H1 (cell line): ENCODE measurements at regions not wholly inside any gene's neighbourhood (a gene's known extent, or its start where the extent isn't known, plus 50 kb on each side); places are given as distances from the start of the nearest gene placed in this dataset.
A peak's percentile ranks its signal among the peaks of the same experiment; 100 is the strongest.

ENCODE experiments used
- CTCF ChIA-PET: fragments of 300-600 bp; sonication (Branson Sonifier 250); formaldehyde crosslinking; loops from one replicate; lab custom pipeline; 2021; ENCODE audit not compliant: partially characterized antibody; lab: Charles Lee
- POLR2A ChIA-PET: fragments of 300-600 bp; sonication (Branson Sonifier 250); formaldehyde crosslinking; loops from one replicate; lab custom pipeline; 2021; ENCODE audit warnings: inconsistent platforms; ENCODE audit not compliant: partially characterized antibody; lab: Charles Lee
- DNase-seq, 2 experiments: peaks; one replicate each; pipeline versions ENCODE4 v3.0.0 to v3.0.0-alpha.2; 2010 to 2022; ENCODE audit warnings: low spot score in 2 of 2, low read depth in 1 of 2, mixed read lengths in 1 of 2
- FAIRE-seq: peaks from 2 replicates; lab custom pipeline; 2011; peaks lifted over from hg19 to GRCh38; lab: Jason Lieb, UNC
- H2AFZ ChIP-seq: 2 replicates; pipeline ENCODE4 v1.8.1; 2012; ENCODE audit warnings: low read length, inconsistent platforms
- H2AK5ac ChIP-seq: 2 replicates; pipeline ENCODE4 v1.6.1; 2013; ENCODE audit warnings: low read depth, low read length
- H2BK120ac ChIP-seq: replicated peaks from 2 replicates; pipeline ENCODE3; 2013; ENCODE audit warnings: low read depth, low read length, inconsistent platforms
- H2BK12ac ChIP-seq: 2 replicates; pipeline ENCODE4 v1.6.1; 2013; ENCODE audit warnings: low read depth, low read length
- H2BK15ac ChIP-seq: 2 replicates; pipeline ENCODE4 v1.6.1; 2013; ENCODE audit warnings: low read length
- H2BK20ac ChIP-seq: 2 replicates; pipeline ENCODE4 v1.6.1; 2013; ENCODE audit warnings: low read length
- H2BK5ac ChIP-seq: 2 replicates; pipeline ENCODE4 v1.6.1; 2013; ENCODE audit warnings: low read depth, low read length
- H3K14ac ChIP-seq: 2 replicates; pipeline ENCODE4 v1.6.1; 2013; ENCODE audit warnings: inconsistent platforms; ENCODE audit not compliant: insufficient read length
- H3K18ac ChIP-seq: 2 replicates; pipeline ENCODE4 v1.6.1; 2013; ENCODE audit warnings: low read length; ENCODE audit errors: extremely low read depth
- H3K23ac ChIP-seq: 2 replicates; pipeline ENCODE4 v1.6.1; 2013; ENCODE audit warnings: inconsistent platforms; ENCODE audit not compliant: insufficient read length
- H3K23me2 ChIP-seq: 2 replicates; pipeline ENCODE4 v1.6.1; 2013; ENCODE audit warnings: low read depth, low read length
- H3K27ac ChIP-seq: 2 replicates; pipeline ENCODE4 v1.6.1; 2011; ENCODE audit warnings: low read depth, low read length, inconsistent platforms
- H3K27me3 ChIP-seq, 4 experiments: replicated peaks in 1 of 4; 1 replicate in 1 of 4; 2 replicates in 3 of 4; pipeline versions ENCODE4 v1.6.1 to v1.8.1; 2011 to 2013; ENCODE audit warnings: low read length in 3 of 4, mild to moderate bottlenecking in 3 of 4, inconsistent platforms in 2 of 4, mixed read lengths in 2 of 4, moderate library complexity in 1 of 4; ENCODE audit not compliant: control insufficient read depth in 3 of 4, insufficient read depth in 3 of 4; ENCODE audit errors: extremely low read depth in 1 of 4
- H3K36me3 ChIP-seq, 4 experiments: 2 replicates each; pipeline versions ENCODE4 v1.6.1 to v1.8.1; 2011 to 2013; ENCODE audit warnings: mild to moderate bottlenecking in 4 of 4, low read length in 3 of 4, moderate library complexity in 2 of 4, control low read depth in 1 of 4, inconsistent platforms in 1 of 4; ENCODE audit not compliant: insufficient read depth in 4 of 4, control insufficient read depth in 2 of 4
- H3K4ac ChIP-seq: replicated peaks from 2 replicates; pipeline ENCODE3; 2013; ENCODE audit warnings: low read length, low read depth, mixed read lengths, inconsistent platforms; ENCODE audit not compliant: insufficient read length
- H3K4me1 ChIP-seq, 4 experiments: replicated peaks in 1 of 4; 1 replicate in 1 of 4; 2 replicates in 3 of 4; pipeline versions ENCODE4 v1.6.1 to v1.8.1; 2011 to 2013; ENCODE audit warnings: low read length in 3 of 4, inconsistent platforms in 2 of 4, mixed read lengths in 1 of 4; ENCODE audit not compliant: insufficient read depth in 4 of 4, control insufficient read depth in 3 of 4
- H3K4me2 ChIP-seq, 2 experiments: 2 replicates each; pipeline versions ENCODE4 v1.6.1 to v1.8.1; 2011 to 2013; ENCODE audit warnings: low read depth in 2 of 2, low read length in 2 of 2, control low read depth in 1 of 2, inconsistent platforms in 1 of 2, mild to moderate bottlenecking in 1 of 2; ENCODE audit not compliant: insufficient read depth in 1 of 2
- H3K4me3 ChIP-seq, 4 experiments: fragments of 200-600, 300-600 bp in 1 of 4; sonication (generic), shearing (Covaris generic), sonication (Bioruptor Twin) in 1 of 4; 2 replicates each; pipeline versions ENCODE4 v1.5.1 to v1.8.1; 2011 to 2016; ENCODE audit warnings: low read length in 4 of 4, low read depth in 3 of 4, control low read depth in 2 of 4, inconsistent platforms in 2 of 4, mild to moderate bottlenecking in 2 of 4, mixed read lengths in 1 of 4, moderate library complexity in 1 of 4; ENCODE audit not compliant: insufficient read depth in 2 of 4; ENCODE audit errors: extremely low read depth in 1 of 4
- H3K56ac ChIP-seq: replicated peaks from 2 replicates; pipeline ENCODE3; 2013; ENCODE audit warnings: low read depth, mild to moderate bottlenecking, mixed read lengths, low read length, inconsistent platforms; ENCODE audit not compliant: insufficient read length
- H3K79me1 ChIP-seq: 2 replicates; pipeline ENCODE4 v1.6.1; 2013; ENCODE audit warnings: low read depth, low read length, control low read depth
- H3K79me2 ChIP-seq, 2 experiments: 2 replicates each; pipeline versions ENCODE4 v1.6.1 to v1.8.1; 2012 to 2013; ENCODE audit warnings: low read length in 2 of 2, mild to moderate bottlenecking in 2 of 2, inconsistent platforms in 1 of 2; ENCODE audit not compliant: insufficient read depth in 2 of 2, control insufficient read depth in 1 of 2
- H3K9ac ChIP-seq, 4 experiments: replicated peaks in 1 of 4; 1 replicate in 1 of 4; 2 replicates in 3 of 4; pipeline versions ENCODE4 v1.6.1 to v1.8.1; 2011 to 2013; ENCODE audit warnings: low read depth in 3 of 4, low read length in 3 of 4, control low read depth in 2 of 4, mild to moderate bottlenecking in 2 of 4, moderate library complexity in 2 of 4, inconsistent platforms in 1 of 4; ENCODE audit errors: extremely low read depth in 1 of 4
- H3K9me3 ChIP-seq, 2 experiments: 2 replicates each; pipeline versions ENCODE4 v1.6.1 to v1.8.1; 2012 to 2013; ENCODE audit warnings: mild to moderate bottlenecking in 2 of 2, moderate library complexity in 2 of 2, control low read depth in 1 of 2, inconsistent platforms in 1 of 2, low read depth in 1 of 2, low read length in 1 of 2, mixed read lengths in 1 of 2; ENCODE audit not compliant: insufficient read depth in 2 of 2
- H4K20me1 ChIP-seq, 2 experiments: replicated peaks in 1 of 2; 2 replicates each; pipeline versions ENCODE3 to v1.8.1; 2011 to 2013; ENCODE audit warnings: inconsistent platforms in 2 of 2, low read length in 2 of 2, mild to moderate bottlenecking in 1 of 2; ENCODE audit not compliant: insufficient read depth in 2 of 2, control insufficient read depth in 1 of 2
- H4K5ac ChIP-seq: 2 replicates; pipeline ENCODE4 v1.6.1; 2013; ENCODE audit warnings: low read length, low read depth, mixed read lengths, inconsistent platforms; ENCODE audit not compliant: insufficient read length
- H4K8ac ChIP-seq: 2 replicates; pipeline ENCODE4 v1.8.0; 2013; ENCODE audit warnings: mild to moderate bottlenecking, moderate library complexity, low read length, inconsistent platforms; ENCODE audit not compliant: insufficient read depth; ENCODE audit errors: extremely low read depth
- H4K91ac ChIP-seq: replicated peaks from 2 replicates; pipeline ENCODE3; 2013; ENCODE audit warnings: low read length, mixed read lengths, inconsistent platforms; ENCODE audit not compliant: insufficient read length
- EGR1 ChIP-seq: IDR thresholded peaks from 2 replicates; pipeline ENCODE4 v1.6.1; 2011; ENCODE audit warnings: low read depth, low read length, borderline replicate concordance
- YY1 ChIP-seq: IDR thresholded peaks from 2 replicates; pipeline ENCODE4 v1.6.1; 2011; ENCODE audit warnings: low read depth, mild to moderate bottlenecking, low read length
- WGBS, 2 experiments: shearing (Covaris generic) in 1 of 2; methylation state at CpG; one replicate each; pipeline versions ENCODE4 v1.1.6 to v1.1.7; 2013 to 2015; ENCODE audit warnings: low lambda C conversion rate in 2 of 2, mixed read lengths in 2 of 2, inconsistent platforms in 1 of 2, low coverage in 1 of 2, missing lambda C conversion rate in 1 of 2; ENCODE audit not compliant: insufficient replicate concordance in 2 of 2, insufficient coverage in 1 of 2, insufficient read length in 1 of 2; ENCODE audit errors: extremely low coverage in 1 of 2, missing lambda C conversion rate in 1 of 2; 5-methylcytosine and 5-hydroxymethylcytosine counted together

DNA sequence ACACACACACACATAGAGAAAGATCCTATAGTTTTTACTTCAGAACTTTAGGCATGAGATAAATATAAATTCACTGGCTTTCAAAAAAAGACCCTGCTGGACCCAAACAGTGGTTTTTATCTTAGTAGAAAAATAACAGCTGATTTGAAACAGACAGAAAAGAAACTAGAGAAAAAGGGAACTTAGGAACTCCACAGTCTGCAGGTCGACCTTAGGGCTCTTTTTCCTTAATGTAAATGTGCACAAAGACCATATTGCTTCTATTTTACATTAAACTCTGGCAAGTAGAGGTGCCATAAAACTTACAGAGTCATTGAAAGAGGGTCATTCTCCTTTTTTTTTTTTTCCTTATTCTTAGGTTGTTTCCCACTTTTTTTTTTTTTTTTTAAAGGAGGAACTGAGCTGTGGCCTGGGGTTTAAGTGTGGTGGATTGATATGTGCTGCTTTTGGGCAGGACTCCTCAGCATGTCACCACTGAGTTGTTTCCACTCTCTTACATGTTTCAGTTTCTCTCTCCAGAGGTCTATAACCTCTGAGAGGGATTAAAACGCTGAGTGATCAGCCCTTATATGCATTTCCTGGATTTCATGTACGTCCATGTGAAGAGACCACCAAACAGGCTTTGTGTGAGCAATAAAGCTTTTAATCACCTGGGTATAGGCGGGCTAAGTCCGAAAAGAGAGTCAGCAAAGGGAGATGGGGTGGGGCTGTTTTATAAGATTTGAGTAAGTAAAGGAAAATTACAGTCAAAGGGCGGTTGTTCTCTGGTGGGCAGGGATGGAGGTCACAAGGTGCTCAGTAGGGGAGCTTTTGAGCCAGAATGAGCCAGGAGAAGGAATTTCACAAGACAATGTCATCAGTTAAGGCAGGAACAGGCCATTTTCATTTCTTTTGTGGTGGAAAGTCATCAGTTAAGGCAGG lies 70.8 kb upstream of the PACRGL start:
- no peak overlapping the region for H2BK15ac ChIP-seq
- POLR2A ChIA-PET = interaction anchor here (2.0 kb wide), 1 partner anchor 11 kb away, joined by 9 read pairs; no protein-coding TSS in a partner anchor
- no peak overlapping the region for H4K8ac ChIP-seq
- no peak overlapping the region for H3K4me2 ChIP-seq
- FAIRE-seq (no peak), DNase-seq (no peak)
- H2BK120ac ChIP-seq = peak overlapping the region; percentile 43
- CTCF ChIA-PET = interaction anchor here (0.7 kb wide), 2 partner anchors 55 to 131 kb away, joined by 3 to 5 read pairs; no protein-coding TSS in a partner anchor
- 65% methylated on average over 6 of the region's 6 CpGs; no CpG with 5 or more reads in 1 of the 2 experiments for WGBS, 2 experiments
- H3K27me3 ChIP-seq = no peaks in the 10 kb centered on the region
- no peak overlapping the region for H3K56ac ChIP-seq
- H4K20me1 ChIP-seq = no peaks in the 10 kb centered on the region
- H3K79me1 ChIP-seq = no peaks in the 10 kb centered on the region
- no peak overlapping the region for H3K14ac ChIP-seq
- H2AK5ac ChIP-seq = no peak overlapping the region
- no peaks in the 10 kb centered on the region for H3K79me2 ChIP-seq
- H2BK12ac ChIP-seq = no peak overlapping the region
- no peak overlapping the region for H3K23ac ChIP-seq
- H3K18ac ChIP-seq = no peak overlapping the region
- no peak overlapping the region for H3K9ac ChIP-seq
- no peak overlapping the region for H4K5ac ChIP-seq
- H4K91ac ChIP-seq = no peak overlapping the region
- 0 out of 4 replicates have a peak, but pooled peaks cover 0 to 2% of the 10 kb centered on the region in 2 experiments for H3K9me3 ChIP-seq
- H2AFZ ChIP-seq = peak overlapping the region; percentile 62; the same call in 1 of the 2 replicates
- H3K36me3 ChIP-seq = no peaks in the 10 kb centered on the region
- H3K4me3 ChIP-seq = no peak overlapping the region
- H3K4ac ChIP-seq = no peak overlapping the region
- H2BK5ac ChIP-seq = peak overlapping the region; percentile 75; the same call in 1 of the 2 replicates
- no peak overlapping the region for H3K27ac ChIP-seq
- peaks cover 0 to 3% (median 0%) of the 10 kb centered on the region in 4 experiments; a peak in 3 of 7 replicates for H3K4me1 ChIP-seq
- no peaks in the 10 kb centered on the region for H3K23me2 ChIP-seq
- H2BK20ac ChIP-seq = no peak overlapping the region
- TF ChIP-seq YY1 (0 out of 2 replicates have a peak, but pooled peaks have one; percentile 37), EGR1 (no peak)
